H9 (cell line): ENCODE measurements at regions not wholly inside any gene's neighbourhood (a gene's known extent, or its start where the extent isn't known, plus 50 kb on each side); places are given as distances from the start of the nearest gene placed in this dataset.

Experiments
- DNase-seq: peaks from one replicate; pipeline ENCODE4 v3.0.0-alpha.2; 2017
- H2AFZ ChIP-seq: one replicate; pipeline ENCODE4 v1.6.1; 2013; ENCODE audit warnings: mild to moderate bottlenecking, low read length, control low read depth, moderate library complexity
- H2AK5ac ChIP-seq: 2 replicates; pipeline ENCODE4 v1.6.1; 2013; ENCODE audit warnings: low read length, control low read depth, mixed read lengths; ENCODE audit not compliant: insufficient read length
- H2BK120ac ChIP-seq: one replicate; pipeline ENCODE4 v1.6.1; 2013; ENCODE audit warnings: low read depth, mild to moderate bottlenecking, low read length, control low read depth, inconsistent platforms; ENCODE audit not compliant: poor library complexity, severe bottlenecking
- H2BK12ac ChIP-seq: 2 replicates; pipeline ENCODE4 v1.6.1; 2013; ENCODE audit warnings: low read length, control low read depth, mixed read lengths, low read depth; ENCODE audit not compliant: insufficient read length
- H2BK15ac ChIP-seq: 2 replicates; pipeline ENCODE4 v1.6.1; 2013; ENCODE audit warnings: low read depth, low read length, control low read depth
- H2BK20ac ChIP-seq: one replicate; pipeline ENCODE4 v1.6.1; 2013; ENCODE audit warnings: low read depth, mild to moderate bottlenecking, low read length, control low read depth, inconsistent platforms; ENCODE audit not compliant: poor library complexity, severe bottlenecking
- H2BK5ac ChIP-seq: 2 replicates; pipeline ENCODE4 v1.6.1; 2013; ENCODE audit warnings: low read length, control low read depth, mixed read lengths; ENCODE audit not compliant: insufficient read length
- H3K14ac ChIP-seq: 2 replicates; pipeline ENCODE4 v1.6.1; 2013; ENCODE audit warnings: low read length, control low read depth; ENCODE audit not compliant: insufficient read depth
- H3K18ac ChIP-seq: 2 replicates; pipeline ENCODE4 v1.6.1; 2013; ENCODE audit warnings: low read depth, mild to moderate bottlenecking, mixed read lengths, low read length, control low read depth; ENCODE audit not compliant: insufficient read length
- H3K23ac ChIP-seq: 2 replicates; pipeline ENCODE4 v1.6.1; 2013; ENCODE audit warnings: low read length, control low read depth, mixed read lengths, low read depth; ENCODE audit not compliant: insufficient read length
- H3K23me2 ChIP-seq: 2 replicates; pipeline ENCODE4 v1.6.1; 2013; ENCODE audit warnings: low read depth, mild to moderate bottlenecking, mixed read lengths, low read length, control low read depth; ENCODE audit not compliant: insufficient read length, poor library complexity, severe bottlenecking
- H3K27ac ChIP-seq: 2 replicates; pipeline ENCODE4 v1.5.1; 2013; ENCODE audit warnings: low read length, control low read depth, mixed read lengths, low read depth; ENCODE audit not compliant: insufficient read length
- H3K27me3 ChIP-seq: 2 replicates; pipeline ENCODE4 v1.6.1; 2013; ENCODE audit warnings: low read length, control low read depth, inconsistent platforms; ENCODE audit not compliant: insufficient read depth
- H3K4ac ChIP-seq: 2 replicates; pipeline ENCODE4 v1.6.1; 2013; ENCODE audit warnings: low read depth, mild to moderate bottlenecking, control low read depth, inconsistent platforms, low read length, moderate library complexity
- H3K4me1 ChIP-seq: 2 replicates; pipeline ENCODE4 v1.6.1; 2013; ENCODE audit warnings: low read length, control low read depth, inconsistent platforms; ENCODE audit not compliant: insufficient read depth
- H3K4me2 ChIP-seq: 2 replicates; pipeline ENCODE4 v1.6.1; 2013; ENCODE audit warnings: low read length, control low read depth, mixed read lengths; ENCODE audit not compliant: insufficient read length, insufficient read depth
- H3K56ac ChIP-seq: 2 replicates; pipeline ENCODE4 v1.6.1; 2013; ENCODE audit warnings: low read depth, mild to moderate bottlenecking, mixed read lengths, low read length, control low read depth; ENCODE audit not compliant: insufficient read length
- H3K79me1 ChIP-seq: 2 replicates; pipeline ENCODE4 v1.6.1; 2013; ENCODE audit warnings: low read depth, mild to moderate bottlenecking, moderate library complexity, low read length, control low read depth, inconsistent platforms; ENCODE audit not compliant: insufficient read depth, poor library complexity, severe bottlenecking
- H3K79me2 ChIP-seq: 2 replicates; pipeline ENCODE4 v1.6.1; 2013; ENCODE audit warnings: low read length, control low read depth, inconsistent platforms; ENCODE audit not compliant: insufficient read depth
- H3K9ac ChIP-seq: 2 replicates; pipeline ENCODE4 v1.6.1; 2013; ENCODE audit warnings: low read length, control low read depth, mixed read lengths; ENCODE audit not compliant: insufficient read length; ENCODE audit errors: extremely low read depth
- H3K9me3 ChIP-seq: one replicate; pipeline ENCODE4 v1.6.1; 2013; ENCODE audit warnings: low read depth, low read length, inconsistent platforms; ENCODE audit not compliant: control insufficient read depth
- H3T11ph ChIP-seq: one replicate; pipeline ENCODE4 v1.6.1; 2013; ENCODE audit warnings: mild to moderate bottlenecking, low read length, control low read depth, inconsistent platforms
- H4K20me1 ChIP-seq: one replicate; pipeline ENCODE4 v1.6.1; 2013; ENCODE audit not compliant: control insufficient read depth, insufficient read length, insufficient read depth
- H4K5ac ChIP-seq: 2 replicates; pipeline ENCODE4 v1.6.1; 2013; ENCODE audit warnings: low read depth, mild to moderate bottlenecking, mixed read lengths, low read length, control low read depth; ENCODE audit not compliant: insufficient read length
- H4K8ac ChIP-seq: replicated peaks from 2 replicates; pipeline ENCODE4 v1.6.1; 2013; ENCODE audit warnings: low read length, control low read depth, mixed read lengths, low read depth; ENCODE audit not compliant: insufficient read length
- H4K91ac ChIP-seq: 2 replicates; pipeline ENCODE4 v1.6.1; 2013; ENCODE audit warnings: low read depth, mild to moderate bottlenecking, moderate library complexity, mixed read lengths, low read length, control low read depth; ENCODE audit not compliant: insufficient read length
- H3K27ac Mint-ChIP-seq, 3 experiments: 2 replicates in 2 of 3; 3 replicates in 1 of 3; pipeline ENCODE4 v1.8.0; 2020 to 2021; ENCODE audit warnings: mixed read lengths in 3 of 3, mild to moderate bottlenecking in 1 of 3, moderate library complexity in 1 of 3
- H3K27me3 Mint-ChIP-seq: 2 replicates; pipeline ENCODE4 v1.8.0; 2021; ENCODE audit warnings: low read depth, mild to moderate bottlenecking, moderate library complexity, mixed read lengths
- H3K36me3 Mint-ChIP-seq, 3 experiments: 2 replicates in 2 of 3; 3 replicates in 1 of 3; pipeline ENCODE4 v1.8.0; 2020 to 2021; ENCODE audit warnings: low read depth in 3 of 3, mixed read lengths in 3 of 3; ENCODE audit not compliant: insufficient read depth in 1 of 3
- H3K4me1 Mint-ChIP-seq, 2 experiments: 2 replicates each; pipeline ENCODE4 v1.8.0; 2020; ENCODE audit warnings: mixed read lengths in 2 of 2
- H3K4me3 Mint-ChIP-seq, 2 experiments: 2 replicates in 1 of 2; 3 replicates in 1 of 2; pipeline ENCODE4 v1.8.0; 2020 to 2021; ENCODE audit warnings: mild to moderate bottlenecking in 2 of 2, mixed read lengths in 2 of 2, moderate library complexity in 1 of 2
- H3K9me3 Mint-ChIP-seq, 2 experiments: 2 replicates in 1 of 2; 3 replicates in 1 of 2; pipeline ENCODE4 v1.8.0; 2020; ENCODE audit warnings: mild to moderate bottlenecking in 2 of 2, mixed read lengths in 2 of 2, moderate library complexity in 1 of 2
- TF ChIP-seq, protein P1 (sequence below): fragments of 200-600 bp; sonication (generic); conservative IDR thresholded peaks from 3 replicates; pipeline ENCODE4 v1.8.0; 2021; ENCODE audit warnings: antibody characterized with exemption, mild to moderate bottlenecking

DNA sequence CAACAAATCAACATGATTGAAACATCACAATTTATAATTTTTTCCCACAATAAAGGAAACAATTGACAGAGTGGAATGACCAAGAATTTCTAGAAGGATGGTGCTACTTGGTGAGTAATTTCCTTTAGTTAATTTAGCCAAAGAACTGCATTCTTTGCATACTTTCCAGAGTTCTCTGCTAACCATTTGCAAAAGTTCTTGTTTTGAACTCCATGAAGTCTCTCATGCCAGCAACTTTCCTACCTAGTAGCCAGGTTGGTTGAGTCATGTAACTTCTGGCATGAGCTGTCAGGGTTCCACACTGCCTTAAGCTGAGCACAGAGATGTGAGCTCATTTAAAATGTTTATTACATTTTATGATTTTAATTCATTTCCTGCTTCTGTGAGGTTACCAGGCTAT, 539.6 kb downstream of the PID1 start:
- no peaks in the 10 kb centered on the region for H3K27me3 Mint-ChIP-seq
- no peak overlapping the region for H2BK5ac ChIP-seq

More for the DNA sequence above, 539.6 kb downstream of the PID1 start:
- no peak for DNase-seq
- H2BK20ac ChIP-seq = no peak overlapping the region
- no peak overlapping the region for H2BK12ac ChIP-seq
- H3K9ac ChIP-seq = no peak overlapping the region
- no peaks in the 10 kb centered on the region for H3K9me3 ChIP-seq
- no peak overlapping the region for H3K14ac ChIP-seq
- H4K8ac ChIP-seq = no peak overlapping the region
- H2AFZ ChIP-seq = no peak overlapping the region
- H2BK120ac ChIP-seq = no peak overlapping the region
- H3K4me1 ChIP-seq = no peaks in the 10 kb centered on the region
- no peak overlapping the region for H3K18ac ChIP-seq
- Mint-ChIP-seq H3K4me3 (no peak overlapping the region), H3K36me3 (no peaks in the 10 kb centered on the region; a peak in 1 of 7 replicates), H3K4me1 (0 out of 4 replicates have a peak, but pooled peaks cover 0 to 2% of the 10 kb centered on the region in 2 experiments), H3K27ac (no peak overlapping the region), H3K9me3 (no peaks in the 10 kb centered on the region; a peak in 1 of 5 replicates)
- no peak overlapping the region for H3K23ac ChIP-seq
- no peak overlapping the region for H3K56ac ChIP-seq
- H3K27ac ChIP-seq = no peak overlapping the region
- H3K4me2 ChIP-seq = no peak overlapping the region
- no peak overlapping the region for H2BK15ac ChIP-seq
- no peak overlapping the region for H4K91ac ChIP-seq
- H3K79me1 ChIP-seq = no peaks in the 10 kb centered on the region
- no peaks in the 10 kb centered on the region for H3K23me2 ChIP-seq
- H2AK5ac ChIP-seq = no peak overlapping the region
- H4K20me1 ChIP-seq = no peaks in the 10 kb centered on the region
- H3T11ph ChIP-seq = no peak overlapping the region
- no peak overlapping the region for H3K4ac ChIP-seq
- TF ChIP-seq, protein P1, sequence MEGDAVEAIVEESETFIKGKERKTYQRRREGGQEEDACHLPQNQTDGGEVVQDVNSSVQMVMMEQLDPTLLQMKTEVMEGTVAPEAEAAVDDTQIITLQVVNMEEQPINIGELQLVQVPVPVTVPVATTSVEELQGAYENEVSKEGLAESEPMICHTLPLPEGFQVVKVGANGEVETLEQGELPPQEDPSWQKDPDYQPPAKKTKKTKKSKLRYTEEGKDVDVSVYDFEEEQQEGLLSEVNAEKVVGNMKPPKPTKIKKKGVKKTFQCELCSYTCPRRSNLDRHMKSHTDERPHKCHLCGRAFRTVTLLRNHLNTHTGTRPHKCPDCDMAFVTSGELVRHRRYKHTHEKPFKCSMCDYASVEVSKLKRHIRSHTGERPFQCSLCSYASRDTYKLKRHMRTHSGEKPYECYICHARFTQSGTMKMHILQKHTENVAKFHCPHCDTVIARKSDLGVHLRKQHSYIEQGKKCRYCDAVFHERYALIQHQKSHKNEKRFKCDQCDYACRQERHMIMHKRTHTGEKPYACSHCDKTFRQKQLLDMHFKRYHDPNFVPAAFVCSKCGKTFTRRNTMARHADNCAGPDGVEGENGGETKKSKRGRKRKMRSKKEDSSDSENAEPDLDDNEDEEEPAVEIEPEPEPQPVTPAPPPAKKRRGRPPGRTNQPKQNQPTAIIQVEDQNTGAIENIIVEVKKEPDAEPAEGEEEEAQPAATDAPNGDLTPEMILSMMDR = no peak
- H3K27me3 ChIP-seq = no peaks in the 10 kb centered on the region; the same call in 1 of the 2 replicates
- no peak overlapping the region for H4K5ac ChIP-seq
- no peaks in the 10 kb centered on the region for H3K79me2 ChIP-seq
